ENCODE measurements at regions not wholly inside any gene's neighbourhood (a gene's known extent, or its start where the extent isn't known, plus 50 kb on each side); places are given as distances from the start of the nearest gene placed in this dataset.

DNA sequence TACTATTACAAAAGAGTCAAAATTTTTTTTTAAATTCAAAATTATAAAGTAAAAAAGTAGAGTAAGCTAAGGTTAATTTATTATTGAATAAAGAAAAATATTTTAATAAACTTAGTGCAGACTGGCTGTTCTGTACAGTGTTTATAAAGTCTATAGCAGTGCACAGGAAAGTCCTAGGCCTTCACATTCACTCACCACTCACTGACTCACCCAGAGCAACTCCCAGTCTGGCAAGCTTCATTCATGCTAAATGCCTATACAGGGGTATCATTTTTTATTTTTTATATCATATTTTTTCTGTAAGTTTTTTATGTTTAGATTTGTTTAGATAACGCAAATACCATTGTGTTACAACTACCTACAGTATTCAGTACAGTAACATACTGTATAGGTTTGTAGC, 700.7 kb upstream of the GRAMD2B start:
- TF ChIP-seq, protein P1, sequence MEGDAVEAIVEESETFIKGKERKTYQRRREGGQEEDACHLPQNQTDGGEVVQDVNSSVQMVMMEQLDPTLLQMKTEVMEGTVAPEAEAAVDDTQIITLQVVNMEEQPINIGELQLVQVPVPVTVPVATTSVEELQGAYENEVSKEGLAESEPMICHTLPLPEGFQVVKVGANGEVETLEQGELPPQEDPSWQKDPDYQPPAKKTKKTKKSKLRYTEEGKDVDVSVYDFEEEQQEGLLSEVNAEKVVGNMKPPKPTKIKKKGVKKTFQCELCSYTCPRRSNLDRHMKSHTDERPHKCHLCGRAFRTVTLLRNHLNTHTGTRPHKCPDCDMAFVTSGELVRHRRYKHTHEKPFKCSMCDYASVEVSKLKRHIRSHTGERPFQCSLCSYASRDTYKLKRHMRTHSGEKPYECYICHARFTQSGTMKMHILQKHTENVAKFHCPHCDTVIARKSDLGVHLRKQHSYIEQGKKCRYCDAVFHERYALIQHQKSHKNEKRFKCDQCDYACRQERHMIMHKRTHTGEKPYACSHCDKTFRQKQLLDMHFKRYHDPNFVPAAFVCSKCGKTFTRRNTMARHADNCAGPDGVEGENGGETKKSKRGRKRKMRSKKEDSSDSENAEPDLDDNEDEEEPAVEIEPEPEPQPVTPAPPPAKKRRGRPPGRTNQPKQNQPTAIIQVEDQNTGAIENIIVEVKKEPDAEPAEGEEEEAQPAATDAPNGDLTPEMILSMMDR (conservative IDR thresholded peaks at IDR 0.05; ENCODE audit: low read length) = no peak
- no peak for TF ChIP-seq EZH2phosphoT487 (IDR thresholded peaks at IDR 0.05; ENCODE audit: borderline replicate concordance, low read depth, low read length)
